ENCODE measurements at regions not wholly inside any gene's neighbourhood (a gene's known extent, or its start where the extent isn't known, plus 50 kb on each side); places are given as distances from the start of the nearest gene placed in this dataset.
A peak's percentile ranks its signal among the peaks of the same experiment; 100 is the strongest.

DNA sequence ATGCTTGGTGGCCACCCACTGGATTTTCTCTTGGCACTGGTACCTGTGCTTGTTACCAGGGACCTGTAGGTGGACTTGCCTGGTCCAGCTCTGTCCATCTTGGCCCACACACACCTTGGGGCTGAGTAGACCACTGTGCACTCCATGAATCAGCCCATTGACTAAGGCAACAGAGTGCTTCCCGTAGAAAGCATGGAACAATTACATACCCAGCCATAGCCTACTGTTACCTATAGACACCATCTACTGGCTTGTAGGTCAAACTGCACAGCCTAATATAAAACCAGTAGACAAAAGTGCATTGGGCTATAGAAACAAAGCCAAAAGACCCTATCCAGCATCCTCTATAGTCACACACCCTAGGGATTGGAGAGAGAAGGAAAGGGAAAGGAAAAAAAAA is 378.9 kb downstream of the OTOL1 start:
- Histone ChIP-seq H3K79me2 (ENCODE audit: control insufficient read depth, insufficient read depth, low read length) (no peaks in the 10 kb centered on the region), H2BK120ac (ENCODE audit: low read depth, low read length) (no peak overlapping the region), H2BK15ac (replicated peaks; ENCODE audit: low read depth) (no peak overlapping the region), H3K36me3 (ENCODE audit: control insufficient read depth, insufficient read depth, low read length) (no peaks in the 10 kb centered on the region), H3K4me1 (ENCODE audit: control insufficient read depth, low read depth, low read length) (no peaks in the 10 kb centered on the region), H3K27me3 (ENCODE audit: insufficient read depth, low read length, poor library complexity) (no peaks in the 10 kb centered on the region), H3K4ac (ENCODE audit: low read depth, low read length) (no peak overlapping the region), H2BK5ac (ENCODE audit: low read length) (no peak overlapping the region), H3K27ac (ENCODE audit: low read depth, low read length) (no peak overlapping the region), H3K4me3 (ENCODE audit: low read length) (no peak overlapping the region), H3K4me2 (ENCODE audit: low read length) (no peak overlapping the region), H3K18ac (ENCODE audit: low read length) (no peak overlapping the region), H3K23ac (ENCODE audit: low read length) (no peak overlapping the region), H3K79me1 (ENCODE audit: low read length) (no peaks in the 10 kb centered on the region), H3K9ac (ENCODE audit: low read length) (no peak overlapping the region), H4K5ac (ENCODE audit: low read length) (no peak overlapping the region), H4K8ac (ENCODE audit: low read depth, low read length) (no peak overlapping the region), H3K56ac (ENCODE audit: low read length) (no peak overlapping the region), H2AK5ac (ENCODE audit: low read length) (no peak overlapping the region)
- DNase-seq, result no peak
- no CpG with 5 or more reads among the region's 1 CpG for WGBS (ENCODE audit: extremely low coverage, insufficient coverage, low lambda C conversion rate)

- H3K79me1 ChIP-seq (ENCODE audit: low read length), result no peaks in the 10 kb centered on the region
Measured at GRCh38 chr3:161879470-161879869, 382.9 kb downstream of the OTOL1 start.

GRCh38 chr3:161884830-161885229 is 388.2 kb downstream of the OTOL1 start:
- no peak overlapping the region for H3K56ac ChIP-seq (ENCODE audit: low read length)
- no peak overlapping the region for H3K27ac ChIP-seq (ENCODE audit: low read depth, low read length)
- no peak overlapping the region for H3K9ac ChIP-seq (ENCODE audit: low read length)
- peak; percentile 14 for DNase-seq
- no peak overlapping the region for H4K5ac ChIP-seq (ENCODE audit: low read length)
- no peak overlapping the region for H3K4ac ChIP-seq (ENCODE audit: low read depth, low read length)
- H2BK15ac ChIP-seq (replicated peaks; ENCODE audit: low read depth), result no peak overlapping the region
- H3K18ac ChIP-seq (ENCODE audit: low read length), result no peak overlapping the region
- H3K36me3 ChIP-seq (ENCODE audit: control insufficient read depth, insufficient read depth, low read length), result no peaks in the 10 kb centered on the region
- H3K79me2 ChIP-seq (ENCODE audit: control insufficient read depth, insufficient read depth, low read length), result no peaks in the 10 kb centered on the region
- H3K4me2 ChIP-seq (ENCODE audit: low read length), result no peak overlapping the region
- no peaks in the 10 kb centered on the region for H3K4me1 ChIP-seq (ENCODE audit: control insufficient read depth, low read depth, low read length)
- no peak overlapping the region for H2AK5ac ChIP-seq (ENCODE audit: low read length)
- H3K23ac ChIP-seq (ENCODE audit: low read length), result no peak overlapping the region
- no peak overlapping the region for H4K8ac ChIP-seq (ENCODE audit: low read depth, low read length)
- H3K27me3 ChIP-seq (ENCODE audit: insufficient read depth, low read length, poor library complexity), result no peaks in the 10 kb centered on the region
- no peaks in the 10 kb centered on the region for H3K79me1 ChIP-seq (ENCODE audit: low read length)
- no peak overlapping the region for H3K4me3 ChIP-seq (ENCODE audit: low read length)
- H2BK120ac ChIP-seq (ENCODE audit: low read depth, low read length), result no peak overlapping the region
- no peak overlapping the region for H2BK5ac ChIP-seq (ENCODE audit: low read length)
- 100% methylated on average over 2 of the region's 5 CpGs for WGBS (ENCODE audit: extremely low coverage, insufficient coverage, low lambda C conversion rate)

More at GRCh38 chr3:161879470-161879869, 382.9 kb downstream of the OTOL1 start:
- Histone ChIP-seq H4K8ac (ENCODE audit: low read depth, low read length) (no peak overlapping the region), H3K56ac (ENCODE audit: low read length) (no peak overlapping the region), H3K18ac (ENCODE audit: low read length) (no peak overlapping the region), H4K5ac (ENCODE audit: low read length) (no peak overlapping the region), H2AK5ac (ENCODE audit: low read length) (no peak overlapping the region), H3K27ac (ENCODE audit: low read depth, low read length) (no peak overlapping the region), H3K4me2 (ENCODE audit: low read length) (no peak overlapping the region), H3K9ac (ENCODE audit: low read length) (no peak overlapping the region), H3K79me2 (ENCODE audit: control insufficient read depth, insufficient read depth, low read length) (no peaks in the 10 kb centered on the region), H2BK15ac (replicated peaks; ENCODE audit: low read depth) (no peak overlapping the region), H3K4me1 (ENCODE audit: control insufficient read depth, low read depth, low read length) (no peaks in the 10 kb centered on the region), H2BK5ac (ENCODE audit: low read length) (no peak overlapping the region), H3K36me3 (ENCODE audit: control insufficient read depth, insufficient read depth, low read length) (no peaks in the 10 kb centered on the region), H3K23ac (ENCODE audit: low read length) (no peak overlapping the region), H3K27me3 (ENCODE audit: insufficient read depth, low read length, poor library complexity) (no peaks in the 10 kb centered on the region), H2BK120ac (ENCODE audit: low read depth, low read length) (no peak overlapping the region), H3K4me3 (ENCODE audit: low read length) (no peak overlapping the region), H3K4ac (ENCODE audit: low read depth, low read length) (no peak overlapping the region)
- no peak for DNase-seq
- no CpG with 5 or more reads among the region's 1 CpG for WGBS (ENCODE audit: extremely low coverage, insufficient coverage, low lambda C conversion rate)

DNA sequence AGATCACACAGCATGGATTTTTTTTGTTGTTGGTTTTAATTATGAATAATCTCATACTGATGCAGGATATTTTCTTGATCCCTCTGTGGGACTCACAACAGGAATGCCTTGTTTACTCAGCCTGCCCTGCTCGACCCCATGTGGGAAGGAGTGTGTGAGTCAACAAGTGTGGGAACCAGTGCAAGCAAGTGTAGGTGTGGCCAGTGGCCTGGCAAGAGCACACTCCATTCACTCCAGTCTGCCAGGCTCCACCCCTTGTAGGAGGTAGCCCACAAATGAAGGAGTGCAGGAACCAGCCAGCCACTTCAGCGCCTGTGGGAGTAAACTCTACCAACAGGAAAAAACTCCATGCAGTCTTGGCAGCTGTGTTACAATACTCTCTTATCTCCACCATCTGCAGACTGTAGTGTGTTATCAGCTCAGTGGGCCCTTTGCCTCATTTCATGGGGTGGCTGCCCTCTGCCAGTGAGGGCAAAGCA is 393.6 kb downstream of the OTOL1 start:
- Histone ChIP-seq H3K4me2 (ENCODE audit: low read length) (no peak overlapping the region), H3K27me3 (ENCODE audit: insufficient read depth, low read length, poor library complexity) (no peaks in the 10 kb centered on the region), H3K4me3 (ENCODE audit: low read length) (no peak overlapping the region), H3K23ac (ENCODE audit: low read length) (no peak overlapping the region), H2BK5ac (ENCODE audit: low read length) (no peak overlapping the region), H3K27ac (ENCODE audit: low read depth, low read length) (no peak overlapping the region), H3K4me1 (ENCODE audit: control insufficient read depth, low read depth, low read length) (no peaks in the 10 kb centered on the region), H3K18ac (ENCODE audit: low read length) (no peak overlapping the region), H3K9ac (ENCODE audit: low read length) (no peak overlapping the region), H4K5ac (ENCODE audit: low read length) (no peak overlapping the region), H3K79me2 (ENCODE audit: control insufficient read depth, insufficient read depth, low read length) (no peaks in the 10 kb centered on the region), H3K36me3 (ENCODE audit: control insufficient read depth, insufficient read depth, low read length) (no peaks in the 10 kb centered on the region), H3K79me1 (ENCODE audit: low read length) (no peaks in the 10 kb centered on the region), H3K4ac (ENCODE audit: low read depth, low read length) (no peak overlapping the region), H3K56ac (ENCODE audit: low read length) (no peak overlapping the region), H2BK15ac (replicated peaks; ENCODE audit: low read depth) (no peak overlapping the region), H2AK5ac (ENCODE audit: low read length) (no peak overlapping the region), H2BK120ac (ENCODE audit: low read depth, low read length) (no peak overlapping the region), H4K8ac (ENCODE audit: low read depth, low read length) (no peak overlapping the region)
- no peak for DNase-seq
- WGBS (ENCODE audit: extremely low coverage, insufficient coverage, low lambda C conversion rate), result no CpG with 5 or more reads among the region's 2 CpGs

DNA sequence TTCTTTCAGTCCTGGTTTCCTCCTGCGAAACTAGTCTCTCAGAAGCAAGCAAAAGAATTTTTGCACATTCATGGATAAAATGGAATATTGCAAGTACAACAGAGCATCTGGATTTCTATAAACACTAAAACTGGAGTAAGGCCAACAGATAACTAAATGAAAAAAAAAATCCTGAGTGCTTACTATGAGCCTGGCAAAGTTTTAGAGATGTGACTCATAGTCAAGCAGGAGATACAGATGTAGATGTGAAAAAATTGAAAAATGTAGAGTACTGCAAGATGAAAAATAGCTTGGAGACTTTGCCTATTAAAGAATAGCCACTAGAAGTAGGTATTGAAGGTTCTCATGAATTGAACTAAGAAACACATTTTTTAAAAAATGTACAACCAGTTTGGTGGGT is 397.4 kb downstream of the OTOL1 start:
- Histone ChIP-seq H3K56ac (ENCODE audit: low read length) (no peak overlapping the region), H2BK15ac (replicated peaks; ENCODE audit: low read depth) (no peak overlapping the region), H3K4me3 (ENCODE audit: low read length) (no peak overlapping the region), H3K79me2 (ENCODE audit: control insufficient read depth, insufficient read depth, low read length) (no peaks in the 10 kb centered on the region), H3K27ac (ENCODE audit: low read depth, low read length) (no peak overlapping the region), H3K4ac (ENCODE audit: low read depth, low read length) (no peak overlapping the region), H4K5ac (ENCODE audit: low read length) (no peak overlapping the region), H2BK120ac (ENCODE audit: low read depth, low read length) (no peak overlapping the region), H3K4me2 (ENCODE audit: low read length) (no peak overlapping the region), H3K18ac (ENCODE audit: low read length) (no peak overlapping the region), H2BK5ac (ENCODE audit: low read length) (no peak overlapping the region), H3K27me3 (ENCODE audit: insufficient read depth, low read length, poor library complexity) (no peaks in the 10 kb centered on the region), H3K4me1 (ENCODE audit: control insufficient read depth, low read depth, low read length) (no peaks in the 10 kb centered on the region), H3K79me1 (ENCODE audit: low read length) (no peaks in the 10 kb centered on the region), H3K36me3 (ENCODE audit: control insufficient read depth, insufficient read depth, low read length) (no peaks in the 10 kb centered on the region), H4K8ac (ENCODE audit: low read depth, low read length) (no peak overlapping the region), H3K23ac (ENCODE audit: low read length) (no peak overlapping the region), H3K9ac (ENCODE audit: low read length) (no peak overlapping the region), H2AK5ac (ENCODE audit: low read length) (no peak overlapping the region)
- WGBS (ENCODE audit: extremely low coverage, insufficient coverage, low lambda C conversion rate), result no CpG with 5 or more reads among the region's 1 CpG
- no peak for DNase-seq

DNA sequence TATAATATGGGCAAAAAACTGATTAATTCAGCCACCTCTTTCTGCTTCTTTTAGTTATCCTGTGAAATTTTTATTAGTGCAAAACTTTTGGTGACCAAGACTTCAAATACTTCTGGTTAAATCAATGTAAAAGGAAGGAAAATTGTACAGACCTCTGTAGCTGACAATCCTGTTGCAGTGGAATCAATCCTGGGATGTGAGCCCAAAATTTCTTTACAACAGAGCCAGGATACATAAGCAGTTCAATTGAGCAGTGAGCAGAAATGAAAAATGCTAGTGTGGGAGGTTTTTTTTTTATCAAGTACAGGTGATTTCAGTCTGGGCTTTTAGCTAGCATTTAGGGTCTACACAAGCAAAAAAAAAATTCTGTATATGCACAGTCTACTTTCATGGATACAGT is 398.0 kb downstream of the OTOL1 start:
- H2AK5ac ChIP-seq (ENCODE audit: low read length), result no peak overlapping the region
- H3K27ac ChIP-seq (ENCODE audit: low read depth, low read length), result no peak overlapping the region
- no peak overlapping the region for H3K23ac ChIP-seq (ENCODE audit: low read length)
- H3K56ac ChIP-seq (ENCODE audit: low read length), result no peak overlapping the region
- no peak overlapping the region for H3K4me3 ChIP-seq (ENCODE audit: low read length)
- no peaks in the 10 kb centered on the region for H3K79me1 ChIP-seq (ENCODE audit: low read length)
- H2BK15ac ChIP-seq (replicated peaks; ENCODE audit: low read depth), result no peak overlapping the region
- H4K8ac ChIP-seq (ENCODE audit: low read depth, low read length), result no peak overlapping the region
- H2BK5ac ChIP-seq (ENCODE audit: low read length), result no peak overlapping the region
- H3K4me1 ChIP-seq (ENCODE audit: control insufficient read depth, low read depth, low read length), result no peaks in the 10 kb centered on the region
- DNase-seq, result no peak
- H3K4me2 ChIP-seq (ENCODE audit: low read length), result no peak overlapping the region
- H3K18ac ChIP-seq (ENCODE audit: low read length), result no peak overlapping the region
- no peaks in the 10 kb centered on the region for H3K79me2 ChIP-seq (ENCODE audit: control insufficient read depth, insufficient read depth, low read length)
- no peak overlapping the region for H3K4ac ChIP-seq (ENCODE audit: low read depth, low read length)
- no peaks in the 10 kb centered on the region for H3K27me3 ChIP-seq (ENCODE audit: insufficient read depth, low read length, poor library complexity)
- no peak overlapping the region for H3K9ac ChIP-seq (ENCODE audit: low read length)
- H3K36me3 ChIP-seq (ENCODE audit: control insufficient read depth, insufficient read depth, low read length), result no peaks in the 10 kb centered on the region
- H4K5ac ChIP-seq (ENCODE audit: low read length), result no peak overlapping the region
- no peak overlapping the region for H2BK120ac ChIP-seq (ENCODE audit: low read depth, low read length)
